WI38 (cell line): ENCODE measurements at regions not wholly inside any gene's neighbourhood (a gene's known extent, or its start where the extent isn't known, plus 50 kb on each side); places are given as distances from the start of the nearest gene placed in this dataset.

ENCODE experiments used
- H3K4me3 ChIP-seq: 2 replicates; pipeline ENCODE4 v1.5.1; 2011; ENCODE audit warnings: low read depth, mild to moderate bottlenecking, control low read depth, low read length
- CTCF ChIP-seq: IDR thresholded peaks from 2 replicates; pipeline ENCODE4 v1.5.1; 2012; ENCODE audit warnings: low read depth, mild to moderate bottlenecking, control low read depth, low read length

GRCh38 chr18:7325126-7325430, 94.2 kb downstream of the LRRC30 start:
- no peak for TF ChIP-seq CTCF

GRCh38 chr18:7329016-7329415, 98.1 kb downstream of the LRRC30 start:
- no peak overlapping the region for H3K4me3 ChIP-seq
- TF ChIP-seq CTCF: no peak

More at GRCh38 chr18:7325126-7325430, 94.2 kb downstream of the LRRC30 start:
- H3K4me3 ChIP-seq: no peak overlapping the region

- TF ChIP-seq CTCF: no peak
- H3K4me3 ChIP-seq: no peak overlapping the region
Measured at GRCh38 chr18:7332452-7332851, 101.6 kb downstream of the LRRC30 start.

GRCh38 chr18:7333025-7333562, 102.2 kb downstream of the LRRC30 start:
- no peak for TF ChIP-seq CTCF
- H3K4me3 ChIP-seq: no peak overlapping the region

- no peak overlapping the region for H3K4me3 ChIP-seq
- no peak for TF ChIP-seq CTCF
Measured at GRCh38 chr18:7334973-7335568, 104.2 kb downstream of the LRRC30 start.

GRCh38 chr18:7336623-7337022, 105.7 kb downstream of the LRRC30 start:
- TF ChIP-seq CTCF: no peak
- H3K4me3 ChIP-seq: no peak overlapping the region

GRCh38 chr18:7338846-7339245, 108.0 kb downstream of the LRRC30 start:
- H3K4me3 ChIP-seq: no peak overlapping the region
- no peak for TF ChIP-seq CTCF
